ENCODE measurements at regions not wholly inside any gene's neighbourhood (a gene's known extent, or its start where the extent isn't known, plus 50 kb on each side); places are given as distances from the start of the nearest gene placed in this dataset.

GRCh38 chr13:29996316-29996715, 145.9 kb upstream of the UBL3 start:
- intact Hi-C loops (cut with DNase I): no loop called here
- DNase-seq: no peak
- Histone ChIP-seq H3K27ac (ENCODE audit: low read depth in 2 of 2, low read length in 2 of 2) (no peak overlapping the region), H3K4me1 (ENCODE audit: control insufficient read depth in 2 of 3, insufficient read depth in 2 of 3, low read depth in 1 of 3, low read length in 3 of 3) (no peaks in the 10 kb centered on the region), H3K4me3 (ENCODE audit: low read length in 3 of 3) (no peak overlapping the region), H3K27me3 (ENCODE audit: control insufficient read depth, insufficient read depth, low read length) (no peaks in the 10 kb centered on the region), H3K36me3 (ENCODE audit: control insufficient read depth in 2 of 3, insufficient read depth in 3 of 3, low read length in 3 of 3) (no peaks in the 10 kb centered on the region), H3K9ac (ENCODE audit: low read length in 3 of 3) (no peak overlapping the region), H3K9me3 (ENCODE audit: control insufficient read depth in 2 of 3, insufficient read depth in 1 of 3, low read length in 3 of 3) (no peaks in the 10 kb centered on the region)
- TF ChIP-seq CTCF (IDR thresholded peaks at IDR 0.05; ENCODE audit: borderline replicate concordance, extremely low read depth, insufficient read depth): no peak
- no peak for FAIRE-seq

GRCh38 chr13:29994911-29995595, 144.6 kb upstream of the UBL3 start:
- no peak overlapping the region for H3K9ac ChIP-seq (ENCODE audit: low read length in 3 of 3)
- FAIRE-seq (no peak), DNase-seq (peak in 1 of 5 donors; percentile 24)
- no peaks in the 10 kb centered on the region for H3K9me3 ChIP-seq (ENCODE audit: control insufficient read depth in 2 of 3, insufficient read depth in 1 of 3, low read length in 3 of 3)
- no peaks in the 10 kb centered on the region for H3K36me3 ChIP-seq (ENCODE audit: control insufficient read depth in 2 of 3, insufficient read depth in 3 of 3, low read length in 3 of 3)
- TF ChIP-seq CTCF (IDR thresholded peaks at IDR 0.05; ENCODE audit: borderline replicate concordance, extremely low read depth, insufficient read depth): no peak
- H3K27ac ChIP-seq (ENCODE audit: low read depth in 2 of 2, low read length in 2 of 2): no peak overlapping the region
- H3K27me3 ChIP-seq (ENCODE audit: control insufficient read depth, insufficient read depth, low read length): no peaks in the 10 kb centered on the region
- intact Hi-C loops (cut with DNase I): no loop called here
- no peaks in the 10 kb centered on the region for H3K4me1 ChIP-seq (ENCODE audit: control insufficient read depth in 2 of 3, insufficient read depth in 2 of 3, low read depth in 1 of 3, low read length in 3 of 3)
- no peak overlapping the region for H3K4me3 ChIP-seq (ENCODE audit: low read length in 3 of 3)

DNA sequence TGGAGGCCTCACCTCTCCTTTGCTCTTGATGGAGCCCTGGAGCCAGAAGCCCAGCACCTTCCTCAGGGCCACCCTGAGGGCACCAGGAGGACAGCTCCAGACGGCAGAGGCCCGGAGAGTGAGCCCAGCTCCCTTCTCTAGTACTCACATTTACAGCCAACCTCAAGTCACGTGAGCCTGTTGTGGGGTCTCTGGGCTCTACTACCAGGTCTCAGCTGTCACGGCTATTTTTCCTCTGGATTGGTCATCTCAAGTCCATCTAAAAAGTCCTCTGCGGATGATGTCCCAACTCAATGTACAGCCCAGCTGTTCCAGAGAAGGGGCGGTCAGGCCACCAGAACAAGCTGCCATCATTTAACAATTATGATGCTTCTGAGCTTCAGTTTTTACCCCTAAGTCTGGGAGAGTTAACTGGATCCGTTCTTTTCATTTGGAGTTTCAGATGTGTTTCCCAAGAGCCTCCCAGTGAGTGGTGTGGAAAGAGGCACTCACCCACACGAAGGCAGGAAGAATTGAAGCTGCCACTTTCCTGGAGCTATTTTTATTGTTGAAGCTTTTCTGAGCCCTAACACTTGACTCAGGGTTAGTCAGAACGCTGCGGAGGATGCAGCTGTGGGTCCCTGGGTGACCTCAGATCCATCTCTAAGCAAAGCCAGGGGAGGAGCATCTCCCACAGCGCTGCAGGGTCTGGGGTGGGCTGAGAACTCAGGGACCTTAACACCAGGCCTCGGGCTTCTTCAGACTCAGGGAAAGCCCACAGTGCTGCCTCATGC, 143.5 kb upstream of the UBL3 start:
- Histone ChIP-seq H3K27ac (ENCODE audit: low read depth in 2 of 2, low read length in 2 of 2) (no peak overlapping the region), H3K9me3 (ENCODE audit: control insufficient read depth in 2 of 3, insufficient read depth in 1 of 3, low read length in 3 of 3) (no peaks in the 10 kb centered on the region), H3K9ac (ENCODE audit: low read length in 3 of 3) (no peak overlapping the region), H3K4me3 (ENCODE audit: low read length in 3 of 3) (no peak overlapping the region), H3K4me1 (ENCODE audit: control insufficient read depth in 2 of 3, insufficient read depth in 2 of 3, low read depth in 1 of 3, low read length in 3 of 3) (no peaks in the 10 kb centered on the region), H3K27me3 (ENCODE audit: control insufficient read depth, insufficient read depth, low read length) (no peaks in the 10 kb centered on the region), H3K36me3 (ENCODE audit: control insufficient read depth in 2 of 3, insufficient read depth in 3 of 3, low read length in 3 of 3) (no peaks in the 10 kb centered on the region)
- TF ChIP-seq CTCF (IDR thresholded peaks at IDR 0.05; ENCODE audit: borderline replicate concordance, extremely low read depth, insufficient read depth): no peak
- DNase-seq (no peak), FAIRE-seq (no peak)
- intact Hi-C loops (cut with DNase I): no loop called here

All from kidney (tissue), 13 donors.